HG03342 (cell line): ENCODE measurements at regions not wholly inside any gene's neighbourhood (a gene's known extent, or its start where the extent isn't known, plus 50 kb on each side); places are given as distances from the start of the nearest gene placed in this dataset.
"Not testable (repeated sequence)": the region's sequence is repeated elsewhere in the genome, so short reads cannot be mapped to it uniquely, and the experiment has no call there.

Source experiments
- ATAC-seq: cut with Tn5 transposase; IDR thresholded peaks from one replicate; pipeline ENCODE4 v1.9.1; 2021; ENCODE audit warnings: mild to moderate bottlenecking, moderate library complexity; ENCODE audit not compliant: unreplicated experiment

- ATAC-seq, result not testable (repeated sequence)
Observed at GRCh38 chr15:84094720-84095119, 140.9 kb upstream of the GOLGA6L4 start.

GRCh38 chr15:84097053-84097452 is 138.5 kb upstream of the GOLGA6L4 start:
- ATAC-seq, result not testable (repeated sequence)

- ATAC-seq, result no peak
Observed at GRCh38 chr15:84098604-84099003, 137.0 kb upstream of the GOLGA6L4 start.

GRCh38 chr15:84099181-84099580 is 136.4 kb upstream of the GOLGA6L4 start:
- peak; percentile 54 for ATAC-seq

GRCh38 chr15:84103345-84103744 is 132.2 kb upstream of the GOLGA6L4 start:
- ATAC-seq, result no peak

GRCh38 chr15:84104853-84105252 is 130.7 kb upstream of the GOLGA6L4 start:
- ATAC-seq, result no peak

- no peak for ATAC-seq
Observed at GRCh38 chr15:84108728-84109127, 126.8 kb upstream of the GOLGA6L4 start.

GRCh38 chr15:84111575-84111974 is 124.0 kb upstream of the GOLGA6L4 start:
- ATAC-seq, result no peak

GRCh38 chr15:84112025-84112424 is 123.5 kb upstream of the GOLGA6L4 start:
- no peak for ATAC-seq

GRCh38 chr15:84113919-84114318 is 121.7 kb upstream of the GOLGA6L4 start:
- ATAC-seq, result no peak

- not testable (repeated sequence) for ATAC-seq
Observed at GRCh38 chr15:84114680-84115079, 120.9 kb upstream of the GOLGA6L4 start.

GRCh38 chr15:84119351-84119750 is 116.2 kb upstream of the GOLGA6L4 start:
- not testable (repeated sequence) for ATAC-seq

GRCh38 chr15:84120903-84121302 is 114.7 kb upstream of the GOLGA6L4 start:
- not testable (repeated sequence) for ATAC-seq

GRCh38 chr15:84128706-84129105 is 106.9 kb upstream of the GOLGA6L4 start:
- not testable (repeated sequence) for ATAC-seq

- ATAC-seq, result not testable (repeated sequence)
Observed at GRCh38 chr15:84130098-84130831, 105.3 kb upstream of the GOLGA6L4 start.

GRCh38 chr15:84135931-84136456 is 99.6 kb upstream of the GOLGA6L4 start:
- ATAC-seq, result not testable (repeated sequence)

- peak; percentile 84 for ATAC-seq
Observed at GRCh38 chr15:84142888-84143337, 92.7 kb upstream of the GOLGA6L4 start.

GRCh38 chr15:84143753-84144314 is 91.7 kb upstream of the GOLGA6L4 start:
- peak; percentile 75 for ATAC-seq

- ATAC-seq, result not testable (repeated sequence)
Observed at GRCh38 chr15:84144946-84145345, 90.6 kb upstream of the GOLGA6L4 start.

- ATAC-seq, result not testable (repeated sequence)
Observed at GRCh38 chr15:84146299-84146698, 89.3 kb upstream of the GOLGA6L4 start.

GRCh38 chr15:84147307-84147706 is 88.3 kb upstream of the GOLGA6L4 start:
- ATAC-seq, result not testable (repeated sequence)
